ENCODE measurements at regions not wholly inside any gene's neighbourhood (a gene's known extent, or its start where the extent isn't known, plus 50 kb on each side); places are given as distances from the start of the nearest gene placed in this dataset.
"Not testable (repeated sequence)": the region's sequence is repeated elsewhere in the genome, so short reads cannot be mapped to it uniquely, and the experiment has no call there.

- ATAC-seq, result no peak
- no peak overlapping the region for H3K27ac Mint-ChIP-seq
- H3K9me3 Mint-ChIP-seq, result no peaks in the 10 kb centered on the region
Observed at GRCh38 chr15:62901909-62902546, 140.5 kb upstream of the TPM1 start.

GRCh38 chr15:62902821-62903220, 139.7 kb upstream of the TPM1 start:
- peaks cover 0 to 7% of the 10 kb centered on the region in 2 donors for H3K27me3 Mint-ChIP-seq

More at GRCh38 chr15:62901909-62902546, 140.5 kb upstream of the TPM1 start:
- Mint-ChIP-seq H3K36me3 (no peaks in the 10 kb centered on the region), H3K4me3 (no peak overlapping the region), H3K27me3 (peaks cover 6 to 9% of the 10 kb centered on the region in 2 donors), H3K4me1 (ENCODE audit: low read depth in 2 of 2) (no peaks in the 10 kb centered on the region)
- no peak for DNase-seq (ENCODE audit: low spot score)

DNA sequence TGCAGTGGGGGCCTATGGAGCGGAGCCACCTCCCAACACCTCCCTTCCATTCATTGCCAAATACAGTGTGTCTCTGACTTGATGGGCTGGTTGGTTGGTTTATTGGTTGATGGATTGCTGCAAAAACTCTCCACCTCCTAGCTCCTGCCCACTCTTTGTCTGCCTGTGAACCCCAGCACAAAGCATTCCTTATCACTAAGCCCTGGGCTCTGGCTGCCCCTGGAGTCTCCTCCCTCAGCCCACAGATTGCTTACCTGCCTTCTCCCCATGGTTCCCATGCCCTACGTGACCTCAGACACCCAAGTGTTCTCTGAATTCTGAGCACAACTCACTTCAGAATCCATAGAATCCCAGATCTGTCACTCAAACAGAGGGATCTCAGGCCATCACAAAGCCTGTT, 139.1 kb upstream of the TPM1 start:
- Mint-ChIP-seq H3K4me1 (ENCODE audit: low read depth in 2 of 2) (no peaks in the 10 kb centered on the region), H3K9me3 (no peaks in the 10 kb centered on the region)
- peak in 1 of 2 donors; percentile 13 for ATAC-seq

More at GRCh38 chr15:62902821-62903220, 139.7 kb upstream of the TPM1 start:
- H3K36me3 Mint-ChIP-seq, result no peaks in the 10 kb centered on the region
- no peak overlapping the region for H3K27ac Mint-ChIP-seq
- H3K9me3 Mint-ChIP-seq, result no peaks in the 10 kb centered on the region
- H3K4me1 Mint-ChIP-seq (ENCODE audit: low read depth in 2 of 2), result no peaks in the 10 kb centered on the region
- ATAC-seq (no peak), DNase-seq (ENCODE audit: low spot score) (no peak)
- no peak overlapping the region for H3K4me3 Mint-ChIP-seq

GRCh38 chr15:62904041-62904910, 138.3 kb upstream of the TPM1 start:
- no peaks in the 10 kb centered on the region for H3K4me1 Mint-ChIP-seq (ENCODE audit: low read depth in 2 of 2)
- H3K36me3 Mint-ChIP-seq, result no peaks in the 10 kb centered on the region
- no peak for DNase-seq (ENCODE audit: low spot score)
- H3K4me3 Mint-ChIP-seq, result no peak overlapping the region
- no peak for ATAC-seq
- no peak overlapping the region for H3K27ac Mint-ChIP-seq
- H3K9me3 Mint-ChIP-seq, result no peaks in the 10 kb centered on the region
- H3K27me3 Mint-ChIP-seq, result peaks cover 0 to 2% of the 10 kb centered on the region in 2 donors

More for the DNA sequence above, 139.1 kb upstream of the TPM1 start:
- no peak overlapping the region for H3K27ac Mint-ChIP-seq
- no peak for DNase-seq (ENCODE audit: low spot score)
- H3K27me3 Mint-ChIP-seq, result peaks cover 0 to 3% of the 10 kb centered on the region in 2 donors
- no peaks in the 10 kb centered on the region for H3K36me3 Mint-ChIP-seq
- no peak overlapping the region for H3K4me3 Mint-ChIP-seq

- Mint-ChIP-seq H3K4me3 (no peak overlapping the region), H3K27me3 (peaks cover 2 to 5% of the 10 kb centered on the region in 2 donors), H3K4me1 (ENCODE audit: low read depth in 2 of 2) (no peaks in the 10 kb centered on the region), H3K27ac (no peak overlapping the region), H3K36me3 (no peaks in the 10 kb centered on the region), H3K9me3 (no peaks in the 10 kb centered on the region)
- DNase-seq (ENCODE audit: low spot score), result no peak
- no peak for ATAC-seq
Observed at GRCh38 chr15:62906627-62907026, 135.9 kb upstream of the TPM1 start.

DNA sequence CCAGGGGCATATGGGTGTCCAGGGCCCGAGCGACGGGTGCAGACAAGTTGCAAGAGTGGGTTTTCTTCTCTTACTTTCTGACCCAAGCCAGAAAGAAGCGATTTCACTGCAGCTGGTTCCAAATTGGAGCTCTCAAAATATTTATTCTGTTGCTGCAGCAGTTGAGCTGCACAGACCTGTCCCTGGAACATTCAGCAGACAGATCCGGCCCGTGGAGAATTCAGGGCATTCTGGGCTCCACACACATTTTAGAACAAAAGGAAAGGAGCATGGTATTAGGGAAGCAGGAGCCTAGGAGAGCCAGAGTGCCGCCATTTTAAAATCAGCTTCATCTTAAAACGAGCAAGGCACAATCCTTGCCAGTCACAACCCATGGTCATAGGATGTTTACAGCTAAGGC, 135.3 kb upstream of the TPM1 start:
- no peak overlapping the region for H3K27ac Mint-ChIP-seq
- no peak for DNase-seq (ENCODE audit: low spot score)
- H3K27me3 Mint-ChIP-seq, result peaks cover 2 to 6% of the 10 kb centered on the region in 2 donors
- H3K4me3 Mint-ChIP-seq, result no peak overlapping the region
- H3K36me3 Mint-ChIP-seq, result no peaks in the 10 kb centered on the region
- ATAC-seq, result no peak
- H3K9me3 Mint-ChIP-seq, result no peaks in the 10 kb centered on the region
- H3K4me1 Mint-ChIP-seq (ENCODE audit: low read depth in 2 of 2), result no peaks in the 10 kb centered on the region

- H3K4me3 Mint-ChIP-seq; ATAC-seq; H3K27ac Mint-ChIP-seq; DNase-seq (ENCODE audit: low spot score); H3K4me1 Mint-ChIP-seq (ENCODE audit: low read depth in 2 of 2); H3K9me3 Mint-ChIP-seq; H3K36me3 Mint-ChIP-seq: not testable (repeated sequence)
- peaks cover 2 to 16% of the 10 kb centered on the region in 2 donors for H3K27me3 Mint-ChIP-seq
Observed at GRCh38 chr15:62908341-62908740, 134.2 kb upstream of the TPM1 start.

DNA sequence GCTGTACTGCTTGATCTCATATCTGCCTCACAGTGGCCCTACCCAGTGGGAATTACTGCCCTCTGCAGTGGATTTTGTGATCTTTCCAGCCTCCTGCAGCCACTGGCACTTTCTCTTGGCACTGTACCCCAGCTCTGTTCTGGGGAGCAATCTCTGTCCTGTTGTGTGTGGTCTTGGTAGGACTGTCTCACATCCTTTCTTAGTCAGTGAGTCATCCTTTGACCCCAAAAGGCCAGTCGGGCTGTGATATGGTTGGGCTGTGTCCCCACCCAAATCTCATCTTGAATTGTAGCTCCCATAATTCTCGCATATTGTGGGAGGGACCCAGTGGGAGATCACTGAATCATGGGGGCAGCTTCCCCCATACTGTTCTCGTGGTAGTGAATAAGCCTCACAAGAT, 133.3 kb upstream of the TPM1 start:
- Mint-ChIP-seq H3K27ac (no peak overlapping the region), H3K4me1 (ENCODE audit: low read depth in 2 of 2) (no peaks in the 10 kb centered on the region), H3K36me3 (no peaks in the 10 kb centered on the region), H3K4me3 (no peak overlapping the region), H3K27me3 (peaks cover 6 to 18% of the 10 kb centered on the region in 2 donors), H3K9me3 (no peaks in the 10 kb centered on the region)
- DNase-seq (ENCODE audit: low spot score) (no peak), ATAC-seq (no peak)

DNA sequence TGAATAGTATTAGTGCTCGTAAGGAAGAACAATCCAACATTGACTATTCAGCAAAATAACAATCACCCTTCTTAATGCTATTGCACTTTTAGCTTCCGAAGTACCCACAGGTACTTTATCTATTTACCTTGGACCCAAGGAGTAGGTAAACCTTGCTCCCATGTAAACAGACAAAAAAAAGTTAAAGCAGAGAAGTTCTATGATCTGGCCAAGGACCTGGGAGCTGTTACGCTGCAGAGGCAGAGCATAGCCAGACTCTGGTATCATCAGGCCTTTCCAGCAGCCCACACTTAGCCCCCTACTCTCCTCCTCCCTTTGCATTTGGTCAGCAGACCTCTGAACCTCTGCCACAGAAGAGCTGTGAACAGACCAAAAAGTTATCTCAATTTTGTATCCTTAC, 130.3 kb upstream of the TPM1 start:
- no peaks in the 10 kb centered on the region for H3K9me3 Mint-ChIP-seq
- DNase-seq (ENCODE audit: low spot score) (no peak), ATAC-seq (no peak)
- no peak overlapping the region for H3K27ac Mint-ChIP-seq
- H3K4me3 Mint-ChIP-seq, result no peak overlapping the region
- no peaks in the 10 kb centered on the region for H3K4me1 Mint-ChIP-seq (ENCODE audit: low read depth in 2 of 2)
- peaks cover 16 to 30% of the 10 kb centered on the region in 2 donors for H3K27me3 Mint-ChIP-seq
- no peaks in the 10 kb centered on the region for H3K36me3 Mint-ChIP-seq

DNA sequence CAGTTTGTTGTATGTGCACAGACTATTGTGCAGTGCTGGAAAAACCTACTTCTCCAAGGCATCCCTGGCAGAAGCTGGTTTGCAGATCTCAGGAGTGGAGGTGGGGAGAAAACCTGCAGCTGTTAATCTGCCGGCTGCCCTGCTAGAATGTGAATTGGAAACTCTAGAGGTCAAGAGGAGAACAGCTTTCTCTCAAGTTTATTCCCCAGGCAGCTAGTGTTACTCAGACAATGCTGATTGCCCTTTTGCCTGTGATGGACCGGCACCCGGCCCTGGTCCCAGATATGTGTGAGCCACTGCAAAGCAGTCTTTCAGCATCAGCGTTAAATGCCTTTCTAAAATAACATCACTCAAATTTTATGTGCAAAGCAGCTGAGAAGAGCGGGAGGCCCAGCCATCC, 129.7 kb upstream of the TPM1 start:
- Mint-ChIP-seq H3K27ac (no peak overlapping the region), H3K4me3 (no peak overlapping the region), H3K27me3 (peaks cover 20 to 35% of the 10 kb centered on the region in 2 donors), H3K4me1 (ENCODE audit: low read depth in 2 of 2) (no peaks in the 10 kb centered on the region), H3K9me3 (no peaks in the 10 kb centered on the region), H3K36me3 (no peaks in the 10 kb centered on the region)
- ATAC-seq, result no peak
- DNase-seq (ENCODE audit: low spot score), result no peak

DNA sequence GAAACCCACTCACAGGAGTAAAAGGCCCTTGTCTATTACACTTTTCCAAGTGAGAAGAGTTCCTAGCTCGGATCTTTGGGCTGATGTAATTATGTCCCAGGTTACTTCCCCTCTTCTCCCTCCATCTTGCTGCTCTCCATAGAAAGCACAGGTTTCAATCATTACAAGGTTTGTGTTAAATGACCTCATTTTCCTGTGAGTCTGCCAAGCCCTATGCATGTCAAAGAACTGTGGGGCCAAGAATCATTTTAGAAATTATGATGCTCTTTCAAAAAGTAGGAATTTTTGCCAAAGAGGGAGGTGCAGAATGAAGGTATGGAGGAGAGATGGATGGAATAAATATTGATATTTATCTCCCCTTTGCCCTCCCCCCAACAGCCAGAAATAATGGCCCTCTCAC, 129.3 kb upstream of the TPM1 start:
- no peak overlapping the region for H3K4me3 Mint-ChIP-seq
- H3K27me3 Mint-ChIP-seq, result peaks cover 22 to 37% of the 10 kb centered on the region in 2 donors
- no peaks in the 10 kb centered on the region for H3K36me3 Mint-ChIP-seq
- ATAC-seq (no peak), DNase-seq (ENCODE audit: low spot score) (no peak)
- H3K4me1 Mint-ChIP-seq (ENCODE audit: low read depth in 2 of 2), result no peaks in the 10 kb centered on the region
- no peaks in the 10 kb centered on the region for H3K9me3 Mint-ChIP-seq
- no peak overlapping the region for H3K27ac Mint-ChIP-seq

GRCh38 chr15:62914461-62915079, 128.0 kb upstream of the TPM1 start:
- no peaks in the 10 kb centered on the region for H3K4me1 Mint-ChIP-seq (ENCODE audit: low read depth in 2 of 2)
- H3K9me3 Mint-ChIP-seq, result no peaks in the 10 kb centered on the region
- H3K36me3 Mint-ChIP-seq, result no peaks in the 10 kb centered on the region
- no peak for DNase-seq (ENCODE audit: low spot score)
- no peak overlapping the region for H3K27ac Mint-ChIP-seq
- ATAC-seq, result no peak
- H3K27me3 Mint-ChIP-seq, result peaks cover 22 to 36% of the 10 kb centered on the region in 2 donors
- H3K4me3 Mint-ChIP-seq, result no peak overlapping the region

DNA sequence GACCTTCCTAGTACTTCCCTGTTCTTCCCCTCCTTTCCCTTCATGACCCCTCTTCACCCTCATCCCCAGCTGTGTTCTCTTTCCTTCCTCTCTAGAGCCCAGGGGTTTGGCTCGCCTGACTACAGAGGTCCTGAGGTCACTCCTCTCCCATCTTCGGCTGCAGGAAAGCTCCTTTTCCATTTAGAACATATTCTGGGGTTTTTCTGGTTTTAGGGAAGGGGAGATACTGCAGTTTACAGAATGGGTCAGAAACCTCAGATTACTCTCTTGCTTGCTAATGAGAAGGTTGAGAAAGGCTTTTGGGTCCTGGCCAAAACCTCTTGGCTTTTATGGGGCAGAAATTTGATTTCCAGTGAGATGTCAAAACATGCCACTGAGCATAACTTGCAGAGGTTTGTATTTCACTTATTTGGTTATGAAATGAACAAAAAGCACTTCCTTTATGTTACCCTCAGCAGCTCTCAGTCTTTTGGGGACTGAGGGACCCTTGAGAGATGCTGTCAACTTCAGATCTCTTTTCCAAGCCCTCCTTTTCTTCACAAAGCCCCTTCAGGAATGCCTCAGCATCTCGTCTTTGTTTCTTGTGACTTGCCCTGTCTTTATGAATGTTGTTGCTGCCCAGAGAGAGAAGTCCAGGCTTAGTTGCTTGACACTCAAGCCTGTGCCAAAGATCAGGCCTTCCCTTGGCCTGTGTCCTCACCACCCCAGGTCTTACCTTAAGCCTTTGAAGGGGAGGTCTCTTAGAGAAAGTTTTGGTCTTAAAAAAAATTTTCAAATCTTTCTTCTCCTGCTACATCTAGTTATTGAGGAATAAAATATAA, 121.7 kb upstream of the TPM1 start:
- Mint-ChIP-seq H3K36me3 (no peaks in the 10 kb centered on the region), H3K27me3 (peaks cover 15 to 22% of the 10 kb centered on the region in 2 donors), H3K9me3 (no peaks in the 10 kb centered on the region), H3K4me1 (ENCODE audit: low read depth in 2 of 2) (no peaks in the 10 kb centered on the region), H3K27ac (peak overlapping the region in 1 of 2 donors; percentile 29), H3K4me3 (no peak overlapping the region)
- DNase-seq (ENCODE audit: low spot score), result no peak
- ATAC-seq, result no peak

Measured in natural killer cell treated with Interleukin-12 subunit alpha and Interleukin-12 subunit beta and Interleukin-15 and Interleukin-18, amount 100 ng/mL, for 72 hours (primary cell).